K562 (cell line): ENCODE measurements at regions not wholly inside any gene's neighbourhood (a gene's known extent, or its start where the extent isn't known, plus 50 kb on each side); places are given as distances from the start of the nearest gene placed in this dataset.
A peak's percentile ranks its signal among the peaks of the same experiment; 100 is the strongest.

Experiments
- ATAC-seq: fragments of 200-7000 bp; cut with Tn5 transposase; 3 replicates; pipeline ENCODE4 v1.9.1; 2020; ENCODE audit warnings: moderate library complexity
- BruUV-seq: library from RNA; stranded (reverse); fragments of 400-500 nt; replicated peaks from 2 replicates; lab custom pipeline; 2021; lab: Mats Ljungman, UMichigan
- CTCF ChIA-PET: fragments of 300-600 bp; formaldehyde crosslinking; extraction: SDS; loops from one replicate; lab custom pipeline; 2021; ENCODE audit warnings: low intra/inter-chr PET ratio; lab: Yijun Ruan, JAX
- POLR2A ChIA-PET: fragments of 300-600, 350-650 bp; sonication (Branson Sonifier 250); formaldehyde crosslinking; extraction: SDS; loops from one replicate; lab custom pipeline; 2021; ENCODE audit warnings: antibody characterized with exemption, inconsistent platforms; lab: Yijun Ruan, JAX
- DNase-seq, 4 experiments: peaks; one replicate each; pipeline versions ENCODE4 v3.0.0 to v3.0.0-alpha.2; 2011 to 2018; ENCODE audit warnings: low spot score in 3 of 4, mixed read lengths in 3 of 4; ENCODE audit errors: extremely low read depth in 1 of 4
- FAIRE-seq: peaks from 2 replicates; lab custom pipeline; 2011; peaks lifted over from hg19 to GRCh38; lab: Jason Lieb, UNC
- H2AFZ ChIP-seq: 2 replicates; pipeline ENCODE4 v1.6.0; 2011; ENCODE audit warnings: low read depth, low read length, control low read depth, inconsistent platforms
- H3K27ac ChIP-seq: fragments of 200-600 bp; 3 replicates; pipeline ENCODE4 v1.8.0; 2011; ENCODE audit warnings: low read depth, mild to moderate bottlenecking, control low read depth, inconsistent platforms, low read length, moderate library complexity, mixed read lengths; ENCODE audit errors: extremely low read depth
- H3K27me3 ChIP-seq, 2 experiments: fragments of 300-600 bp in 1 of 2; 2 replicates in 1 of 2; 3 replicates in 1 of 2; pipeline versions ENCODE4 v1.6.0 to v1.8.0; 2011; ENCODE audit warnings: inconsistent platforms in 2 of 2, low read length in 2 of 2, mild to moderate bottlenecking in 1 of 2, mixed read lengths in 1 of 2, moderate library complexity in 1 of 2; ENCODE audit not compliant: control insufficient read depth in 2 of 2, insufficient read depth in 2 of 2
- H3K36me3 ChIP-seq: fragments of 300-600 bp; 3 replicates; pipeline ENCODE4 v1.8.0; 2011; ENCODE audit warnings: mild to moderate bottlenecking, low read length, inconsistent platforms; ENCODE audit not compliant: control insufficient read depth, insufficient read depth
- H3K4me1 ChIP-seq, 2 experiments: fragments of 200-600 bp in 1 of 2; replicated peaks in 1 of 2; 2 replicates in 1 of 2; 3 replicates in 1 of 2; pipeline versions ENCODE4 v1.5.1 to v1.8.0; 2011; ENCODE audit warnings: inconsistent platforms in 2 of 2, low read length in 2 of 2, mild to moderate bottlenecking in 1 of 2, mixed read lengths in 1 of 2, moderate library complexity in 1 of 2; ENCODE audit not compliant: control insufficient read depth in 2 of 2, insufficient read depth in 2 of 2
- H3K4me2 ChIP-seq: 2 replicates; pipeline ENCODE4 v1.6.1; 2011; ENCODE audit warnings: low read length, control low read depth, inconsistent platforms, mixed read lengths; ENCODE audit not compliant: insufficient read depth
- H3K4me3 ChIP-seq: fragments of 200-600 bp; sonication (generic), shearing (Covaris generic); 2 replicates; pipeline ENCODE4 v1.5.1; 2016; ENCODE audit warnings: control low read depth, inconsistent platforms
- H3K79me2 ChIP-seq: fragments of 200-600 bp; 3 replicates; pipeline ENCODE4 v1.8.0; 2011; ENCODE audit warnings: low read length, inconsistent platforms; ENCODE audit not compliant: control insufficient read depth, insufficient read depth
- H3K9ac ChIP-seq, 2 experiments: 2 replicates each; pipeline versions ENCODE4 v1.6.0 to v1.6.1; 2011; ENCODE audit warnings: low read depth in 2 of 2, low read length in 2 of 2, control low read depth in 1 of 2, inconsistent platforms in 1 of 2, mild to moderate bottlenecking in 1 of 2, mixed read lengths in 1 of 2; ENCODE audit not compliant: insufficient read depth in 1 of 2
- H3K9me1 ChIP-seq: one replicate; pipeline ENCODE4 v1.6.0; 2011; ENCODE audit warnings: inconsistent platforms, mild to moderate bottlenecking, low read length, moderate library complexity; ENCODE audit not compliant: control insufficient read depth, insufficient read depth
- H3K9me3 ChIP-seq: replicated peaks from 2 replicates; pipeline ENCODE4 v1.5.1; 2011; ENCODE audit warnings: low read depth, low read length, inconsistent platforms; ENCODE audit not compliant: control insufficient read depth, insufficient read depth
- H4K20me1 ChIP-seq: replicated peaks from 2 replicates; pipeline ENCODE4 v1.6.1; 2011; ENCODE audit warnings: low read length, inconsistent platforms, mixed read lengths; ENCODE audit not compliant: control insufficient read depth, insufficient read depth
- MAFG ChIP-seq: fragments of 450-650 bp; conservative IDR thresholded peaks from 2 replicates; pipeline ENCODE4 v1.6.1; 2016; ENCODE audit warnings: missing genetic modification characterization, missing compliant biosample characterization
- ZNF316 ChIP-seq: fragments of 450-650 bp; IDR thresholded peaks from 2 replicates; pipeline ENCODE4 v1.6.1; 2016
- ZNF766 ChIP-seq: fragments of 200-800 bp; sonication (Bioruptor generic); conservative IDR thresholded peaks from 2 replicates; pipeline ENCODE4 v1.6.1; 2016; ENCODE audit warnings: missing genetic modification characterization, missing compliant biosample characterization
- WGBS: fragments of 100-300 bp; shearing (Covaris generic); methylation state at CpG from one replicate; pipeline ENCODE4 v1.1.6; 2016; ENCODE audit warnings: low coverage, mixed read lengths; ENCODE audit not compliant: insufficient coverage; ENCODE audit errors: missing lambda C conversion rate; 5-methylcytosine and 5-hydroxymethylcytosine counted together
- in situ Hi-C: fragments of 300-500 bp; cut with MboI; formaldehyde crosslinking; loops from 4 replicates; pipeline ENCODE4 v1.15.0; 2018; ENCODE audit warnings: inconsistent platforms, mixed read lengths
- intact Hi-C: fragments of 100-400 bp; cut with micrococcal nuclease; formaldehyde crosslinking; loops from 2 replicates; pipeline ENCODE4 v1.14.2; 2022
- TF ChIP-seq, protein P1 (sequence below): fragments of 450-650 bp; IDR thresholded peaks from 2 replicates; pipeline ENCODE4 v1.6.1; 2017; ENCODE audit warnings: mild to moderate bottlenecking, moderate library complexity

DNA sequence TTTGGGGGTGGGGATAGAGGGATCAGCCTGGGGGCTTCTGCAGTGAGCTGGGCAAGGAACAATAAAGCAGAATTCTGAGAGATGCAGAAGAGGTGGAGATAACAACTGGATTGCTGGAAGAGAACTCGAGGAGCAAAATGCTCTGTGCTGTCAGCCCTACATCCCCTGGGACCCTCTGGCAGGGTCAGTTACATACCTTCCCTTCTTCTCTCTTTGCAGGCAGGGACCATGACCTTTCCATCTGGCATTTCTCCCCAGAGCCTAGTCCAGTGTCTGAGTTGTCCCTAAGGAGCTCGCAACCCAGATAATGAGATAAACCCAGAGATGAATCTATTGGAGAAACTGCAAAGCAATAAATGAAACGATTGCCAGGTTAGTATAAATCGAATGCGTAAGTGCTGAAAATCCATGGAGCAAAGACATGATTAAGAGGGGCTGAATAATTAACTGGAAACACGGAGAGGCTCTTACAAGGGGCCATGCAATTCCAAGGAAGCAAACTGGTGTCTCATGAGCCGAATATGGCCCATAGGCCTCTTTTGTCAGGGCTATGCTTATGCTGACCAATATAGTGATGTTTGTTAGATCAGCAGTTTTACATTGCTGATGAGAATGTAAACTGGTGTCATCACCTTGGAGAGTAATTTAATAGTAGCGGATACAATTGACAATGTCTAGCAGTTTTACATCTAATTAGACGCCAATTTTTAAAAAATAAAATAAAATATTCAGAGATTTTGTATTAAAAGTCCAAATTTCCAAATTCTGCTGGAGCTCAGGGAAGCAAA lies 129.4 kb upstream of the IRX5 start:
- DNase-seq = no peak
- CTCF ChIA-PET = no interaction called here
- Histone ChIP-seq H3K36me3 (no peaks in the 10 kb centered on the region), H3K9me1 (no peaks in the 10 kb centered on the region), H2AFZ (no peak overlapping the region), H3K27me3 (no peaks in the 10 kb centered on the region; a peak in 1 of 5 replicates), H3K9me3 (no peaks in the 10 kb centered on the region), H3K4me1 (no peaks in the 10 kb centered on the region; a peak in 1 of 5 replicates), H3K27ac (no peak overlapping the region), H4K20me1 (no peaks in the 10 kb centered on the region), H3K9ac (no peak overlapping the region), H3K4me3 (no peak overlapping the region), H3K79me2 (no peaks in the 10 kb centered on the region), H3K4me2 (no peak overlapping the region)
- TF ChIP-seq ZNF316 (0 out of 2 replicates have a peak, but pooled peaks have one; percentile 16), MAFG (tag) (no peak)
- POLR2A ChIA-PET = no interaction called here
- under 1% methylated on average over 9 of the region's 9 CpGs for WGBS
- in situ Hi-C loops = no loop called here
- intact Hi-C loops = no loop called here
- FAIRE-seq = no peak
- no peak for ATAC-seq
- BruUV-seq = no TSS peak

DNA sequence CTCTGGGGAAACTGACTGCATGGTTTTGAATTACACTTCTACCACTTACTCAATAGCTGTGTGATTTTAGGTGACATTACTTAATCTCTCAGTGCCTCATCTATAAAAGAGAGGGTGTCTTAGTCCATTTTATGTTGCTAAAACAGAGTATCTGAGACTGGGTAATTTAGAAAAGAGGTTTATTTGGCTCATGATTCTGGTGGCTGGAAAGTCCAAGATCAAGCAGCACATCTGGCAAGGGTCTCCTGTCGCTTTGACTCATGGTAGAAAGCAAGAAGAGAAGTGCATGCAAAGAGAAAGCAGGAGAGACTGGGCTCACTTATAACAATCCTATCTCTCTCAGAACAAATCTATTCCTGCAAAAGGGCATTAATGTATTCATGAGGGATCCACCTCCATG lies 132.4 kb upstream of the IRX5 start:
- DNase-seq = no peak
- Histone ChIP-seq H3K27ac (no peak overlapping the region), H3K9me1 (no peaks in the 10 kb centered on the region), H2AFZ (no peak overlapping the region), H3K79me2 (no peaks in the 10 kb centered on the region), H3K4me3 (no peak overlapping the region), H4K20me1 (no peaks in the 10 kb centered on the region), H3K4me2 (no peak overlapping the region), H3K27me3 (no peaks in the 10 kb centered on the region; a peak in 1 of 5 replicates), H3K4me1 (no peaks in the 10 kb centered on the region), H3K9ac (no peak overlapping the region), H3K9me3 (no peaks in the 10 kb centered on the region), H3K36me3 (no peaks in the 10 kb centered on the region)
- WGBS = 0% methylated on average over 1 of the region's 1 CpG
- TF ChIP-seq, protein P1, sequence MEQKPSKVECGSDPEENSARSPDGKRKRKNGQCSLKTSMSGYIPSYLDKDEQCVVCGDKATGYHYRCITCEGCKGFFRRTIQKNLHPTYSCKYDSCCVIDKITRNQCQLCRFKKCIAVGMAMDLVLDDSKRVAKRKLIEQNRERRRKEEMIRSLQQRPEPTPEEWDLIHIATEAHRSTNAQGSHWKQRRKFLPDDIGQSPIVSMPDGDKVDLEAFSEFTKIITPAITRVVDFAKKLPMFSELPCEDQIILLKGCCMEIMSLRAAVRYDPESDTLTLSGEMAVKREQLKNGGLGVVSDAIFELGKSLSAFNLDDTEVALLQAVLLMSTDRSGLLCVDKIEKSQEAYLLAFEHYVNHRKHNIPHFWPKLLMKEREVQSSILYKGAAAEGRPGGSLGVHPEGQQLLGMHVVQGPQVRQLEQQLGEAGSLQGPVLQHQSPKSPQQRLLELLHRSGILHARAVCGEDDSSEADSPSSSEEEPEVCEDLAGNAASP = no peak
- peak; percentile 71 for TF ChIP-seq ZNF766 (CRISPR knock-in tag)
- CTCF ChIA-PET = no interaction called here
- in situ Hi-C loops (no loop called here), intact Hi-C loops (no loop called here)
- no peak for FAIRE-seq
- no peak for ATAC-seq
- BruUV-seq = no TSS peak
- POLR2A ChIA-PET = interaction anchor here (0.7 to 1.1 kb wide), 2 partner anchors 8 to 13 kb away, joined by 3 read pairs; no protein-coding TSS in a partner anchor
